A549 (cell line): ENCODE measurements at regions not wholly inside any gene's neighbourhood (a gene's known extent, or its start where the extent isn't known, plus 50 kb on each side); places are given as distances from the start of the nearest gene placed in this dataset.
A peak's percentile ranks its signal among the peaks of the same experiment; 100 is the strongest.

Experiments used
- ATAC-seq, 2 experiments: fragments of 200-7000 bp in 1 of 2; fragments of >200 bp in 1 of 2; cut with Nextera tagmentation in 1 of 2; cut with Tn5 transposase in 1 of 2; 3 replicates each; pipeline versions ENCODE4 v1.8.0 to v1.9.1; 2018 to 2020; ENCODE audit warnings: mild to moderate bottlenecking in 1 of 2, moderate library complexity in 1 of 2
- CTCF ChIA-PET: fragments of 300-600 bp; sonication (Branson Sonifier 250); formaldehyde crosslinking; extraction: SDS; loops from one replicate; lab custom pipeline; 2021; ENCODE audit warnings: antibody characterized with exemption, inconsistent platforms; lab: Yijun Ruan, JAX
- POLR2A ChIA-PET: fragments of 350-600 bp; formaldehyde crosslinking; extraction: SDS; loops from one replicate; lab custom pipeline; 2021; ENCODE audit warnings: antibody characterized with exemption, inconsistent platforms; lab: Yijun Ruan, JAX
- DNase-seq, 2 experiments: peaks; one replicate each; pipeline versions ENCODE4 v3.0.0 to v3.0.0-alpha.2; 2011 to 2016; ENCODE audit warnings: low read depth in 1 of 2, low spot score in 1 of 2
- FAIRE-seq: peaks from 2 replicates; lab custom pipeline; 2011; peaks lifted over from hg19 to GRCh38; lab: Jason Lieb, UNC
- H3K27ac ChIP-seq, 2 experiments: fragments of >200 bp; sonication (Bioruptor Twin); formaldehyde crosslinking; 3 replicates each; pipeline ENCODE4 v1.5.1; 2016 to 2017
- H3K4me1 ChIP-seq: fragments of >200 bp; sonication (Bioruptor Twin); formaldehyde crosslinking; 3 replicates; pipeline ENCODE4 v1.6.1; 2016
- H3K4me2 ChIP-seq: fragments of >200 bp; sonication (Bioruptor Twin); formaldehyde crosslinking; 3 replicates; pipeline ENCODE4 v1.6.1; 2016
- H3K4me3 ChIP-seq: fragments of >200 bp; sonication (Bioruptor Twin); formaldehyde crosslinking; 3 replicates; pipeline ENCODE4 v1.5.1; 2016
- H3K9me3 ChIP-seq: fragments of >200 bp; sonication (Bioruptor Twin); formaldehyde crosslinking; 3 replicates; pipeline ENCODE4 v1.6.1; 2016
- BCL3 ChIP-seq: fragments of >200 bp; sonication (Bioruptor Twin); formaldehyde crosslinking; IDR thresholded peaks from 3 replicates; pipeline ENCODE4 v1.6.1; 2016
- CHD2 ChIP-seq: fragments of 150-350 bp; IDR thresholded peaks from 2 replicates; pipeline ENCODE4 v1.6.1; 2014; ENCODE audit warnings: low read length; ENCODE audit not compliant: partially characterized antibody
- EHMT2 ChIP-seq: fragments of 200-600 bp; sonication (generic); IDR thresholded peaks from 2 replicates; pipeline ENCODE4 v1.6.1; 2016; ENCODE audit warnings: antibody characterized with exemption, low read depth, mild to moderate bottlenecking, moderate library complexity
- FOSB ChIP-seq: fragments of 250-450 bp; sonication (Bioruptor Pico); IDR thresholded peaks from 2 replicates; pipeline ENCODE4 v1.5.0; 2020; ENCODE audit warnings: mild to moderate bottlenecking, moderate library complexity
- JUNB ChIP-seq: fragments of >200 bp; sonication (Bioruptor Twin); formaldehyde crosslinking; IDR thresholded peaks from 2 replicates; pipeline ENCODE4 v1.6.1; 2016
- KDM1A ChIP-seq: fragments of 200-600 bp; sonication (generic); IDR thresholded peaks from 2 replicates; pipeline ENCODE4 v1.6.1; 2016; ENCODE audit warnings: low read depth, mild to moderate bottlenecking
- NFE2L2 ChIP-seq: fragments of 150-350 bp; conservative IDR thresholded peaks from 2 replicates; pipeline ENCODE4 v1.6.1; 2014; ENCODE audit warnings: low read length
- POLR2AphosphoS2 ChIP-seq: conservative IDR thresholded peaks from 2 replicates; pipeline ENCODE4 v1.6.1; 2012; ENCODE audit warnings: low read length, improper control_type of control experiment, inconsistent platforms
- RAD21 ChIP-seq, 2 experiments: fragments of >200 bp in 1 of 2; sonication (Bioruptor Twin) in 1 of 2; formaldehyde crosslinking in 1 of 2; IDR thresholded peaks in 1 of 2; conservative IDR thresholded peaks in 1 of 2; 2 replicates in 1 of 2; 3 replicates in 1 of 2; pipeline ENCODE4 v1.6.1; 2012 to 2018; ENCODE audit warnings: inconsistent platforms in 1 of 2
- RARB ChIP-seq: fragments of 250-450 bp; sonication (Bioruptor Pico); IDR thresholded peaks from 2 replicates; pipeline ENCODE4 v1.8.0; 2021; ENCODE audit warnings: mild to moderate bottlenecking, moderate library complexity
- SMC3 ChIP-seq: fragments of >200 bp; sonication (Bioruptor Twin); formaldehyde crosslinking; IDR thresholded peaks from 3 replicates; pipeline ENCODE4 v1.6.1; 2018; ENCODE audit warnings: inconsistent platforms
- TFCP2L1 ChIP-seq: fragments of 250-450 bp; sonication (Bioruptor Pico); IDR thresholded peaks from 2 replicates; pipeline ENCODE4 v1.5.0; 2021; ENCODE audit warnings: mild to moderate bottlenecking
- ZC3H11A ChIP-seq: fragments of 450-650 bp; IDR thresholded peaks from 2 replicates; pipeline ENCODE4 v1.6.1; 2014; ENCODE audit warnings: antibody characterized with exemption, mild to moderate bottlenecking
- ZSCAN20 ChIP-seq: fragments of 250-450 bp; sonication (Bioruptor Pico); IDR thresholded peaks from 2 replicates; pipeline ENCODE4 v1.8.0; 2022; ENCODE audit warnings: mild to moderate bottlenecking, moderate library complexity
- WGBS: methylation state at CpG from one replicate; pipeline ENCODE4 v1.1.6; 2017; ENCODE audit errors: missing lambda C conversion rate; 5-methylcytosine and 5-hydroxymethylcytosine counted together
- TF ChIP-seq, protein P1 (sequence below): fragments of 250-450 bp; sonication (Bioruptor Pico); IDR thresholded peaks from 2 replicates; pipeline ENCODE4 v1.5.0; 2021; ENCODE audit warnings: mild to moderate bottlenecking, moderate library complexity, borderline replicate concordance
- TF ChIP-seq, protein P2 (sequence below): fragments of 450-650 bp; IDR thresholded peaks from 2 replicates; pipeline ENCODE4 v1.6.1; 2014; ENCODE audit warnings: antibody characterized with exemption
- TF ChIP-seq, protein P3 (sequence below): fragments of 200-600 bp; sonication (generic); IDR thresholded peaks from 2 replicates; pipeline ENCODE4 v1.6.1; 2016; ENCODE audit warnings: antibody characterized with exemption, mild to moderate bottlenecking, moderate library complexity
- TF ChIP-seq, protein P4 (sequence below): fragments of >200 bp; sonication (Bioruptor Twin); formaldehyde crosslinking; IDR thresholded peaks from 3 replicates; pipeline ENCODE4 v1.5.1; 2016

DNA sequence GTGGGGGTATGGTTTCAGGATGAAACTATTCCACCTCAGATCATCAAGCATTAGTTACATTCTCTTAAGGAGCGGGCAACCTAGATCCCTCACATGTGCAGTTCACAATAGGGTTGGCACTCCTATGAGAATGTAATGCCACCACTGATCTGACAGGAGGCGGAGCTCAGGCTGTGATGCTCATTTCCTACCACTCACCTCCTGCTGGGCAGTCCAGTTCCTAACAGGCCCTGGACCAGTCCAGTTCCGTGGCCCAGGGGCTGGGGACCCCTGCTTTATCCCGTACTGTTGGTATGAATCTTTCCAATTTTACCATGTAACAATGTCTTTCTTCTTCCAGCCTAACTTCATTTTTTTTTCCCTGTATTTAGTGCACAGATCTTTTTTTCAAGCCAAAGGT, 94.9 kb downstream of the OGFRL1 start:
- Histone ChIP-seq H3K9me3 (no peaks in the 10 kb centered on the region), H3K4me3 (no peak overlapping the region), H3K4me2 (peak overlapping the region; percentile 71; the same call in 1 of the 3 replicates), H3K27ac (peak overlapping the region in 1 of 2 experiments; percentile 43; a peak in 2 of 6 replicates), H3K4me1 (peaks cover 67% of the 10 kb centered on the region)
- TF ChIP-seq, protein P1, sequence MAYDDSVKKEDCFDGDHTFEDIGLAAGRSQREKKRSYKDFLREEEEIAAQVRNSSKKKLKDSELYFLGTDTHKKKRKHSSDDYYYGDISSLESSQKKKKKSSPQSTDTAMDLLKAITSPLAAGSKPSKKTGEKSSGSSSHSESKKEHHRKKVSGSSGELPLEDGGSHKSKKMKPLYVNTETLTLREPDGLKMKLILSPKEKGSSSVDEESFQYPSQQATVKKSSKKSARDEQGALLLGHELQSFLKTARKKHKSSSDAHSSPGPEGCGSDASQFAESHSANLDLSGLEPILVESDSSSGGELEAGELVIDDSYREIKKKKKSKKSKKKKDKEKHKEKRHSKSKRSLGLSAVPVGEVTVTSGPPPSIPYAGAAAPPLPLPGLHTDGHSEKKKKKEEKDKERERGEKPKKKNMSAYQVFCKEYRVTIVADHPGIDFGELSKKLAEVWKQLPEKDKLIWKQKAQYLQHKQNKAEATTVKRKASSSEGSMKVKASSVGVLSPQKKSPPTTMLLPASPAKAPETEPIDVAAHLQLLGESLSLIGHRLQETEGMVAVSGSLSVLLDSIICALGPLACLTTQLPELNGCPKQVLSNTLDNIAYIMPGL (CRISPR knock-in tag) = no peak
- TF ChIP-seq FOSB (CRISPR knock-in tag) (no peak), CHD2 (no peak), KDM1A (no peak), ZSCAN20 (no peak), BCL3 (no peak), SMC3 (no peak), JUNB (no peak), RARB (CRISPR knock-in tag) (no peak), EHMT2 (no peak), POLR2AphosphoS2 (no peak)
- TF ChIP-seq, protein P2, sequence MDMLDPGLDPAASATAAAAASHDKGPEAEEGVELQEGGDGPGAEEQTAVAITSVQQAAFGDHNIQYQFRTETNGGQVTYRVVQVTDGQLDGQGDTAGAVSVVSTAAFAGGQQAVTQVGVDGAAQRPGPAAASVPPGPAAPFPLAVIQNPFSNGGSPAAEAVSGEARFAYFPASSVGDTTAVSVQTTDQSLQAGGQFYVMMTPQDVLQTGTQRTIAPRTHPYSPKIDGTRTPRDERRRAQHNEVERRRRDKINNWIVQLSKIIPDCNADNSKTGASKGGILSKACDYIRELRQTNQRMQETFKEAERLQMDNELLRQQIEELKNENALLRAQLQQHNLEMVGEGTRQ = no peak
- TF ChIP-seq, protein P3, sequence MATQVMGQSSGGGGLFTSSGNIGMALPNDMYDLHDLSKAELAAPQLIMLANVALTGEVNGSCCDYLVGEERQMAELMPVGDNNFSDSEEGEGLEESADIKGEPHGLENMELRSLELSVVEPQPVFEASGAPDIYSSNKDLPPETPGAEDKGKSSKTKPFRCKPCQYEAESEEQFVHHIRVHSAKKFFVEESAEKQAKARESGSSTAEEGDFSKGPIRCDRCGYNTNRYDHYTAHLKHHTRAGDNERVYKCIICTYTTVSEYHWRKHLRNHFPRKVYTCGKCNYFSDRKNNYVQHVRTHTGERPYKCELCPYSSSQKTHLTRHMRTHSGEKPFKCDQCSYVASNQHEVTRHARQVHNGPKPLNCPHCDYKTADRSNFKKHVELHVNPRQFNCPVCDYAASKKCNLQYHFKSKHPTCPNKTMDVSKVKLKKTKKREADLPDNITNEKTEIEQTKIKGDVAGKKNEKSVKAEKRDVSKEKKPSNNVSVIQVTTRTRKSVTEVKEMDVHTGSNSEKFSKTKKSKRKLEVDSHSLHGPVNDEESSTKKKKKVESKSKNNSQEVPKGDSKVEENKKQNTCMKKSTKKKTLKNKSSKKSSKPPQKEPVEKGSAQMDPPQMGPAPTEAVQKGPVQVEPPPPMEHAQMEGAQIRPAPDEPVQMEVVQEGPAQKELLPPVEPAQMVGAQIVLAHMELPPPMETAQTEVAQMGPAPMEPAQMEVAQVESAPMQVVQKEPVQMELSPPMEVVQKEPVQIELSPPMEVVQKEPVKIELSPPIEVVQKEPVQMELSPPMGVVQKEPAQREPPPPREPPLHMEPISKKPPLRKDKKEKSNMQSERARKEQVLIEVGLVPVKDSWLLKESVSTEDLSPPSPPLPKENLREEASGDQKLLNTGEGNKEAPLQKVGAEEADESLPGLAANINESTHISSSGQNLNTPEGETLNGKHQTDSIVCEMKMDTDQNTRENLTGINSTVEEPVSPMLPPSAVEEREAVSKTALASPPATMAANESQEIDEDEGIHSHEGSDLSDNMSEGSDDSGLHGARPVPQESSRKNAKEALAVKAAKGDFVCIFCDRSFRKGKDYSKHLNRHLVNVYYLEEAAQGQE = no peak
- ChIA-PET CTCF (interaction anchor here (0.7 to 1.6 kb wide), 13 partner anchors 12 to 197 kb away, joined by 3 to 8 read pairs (median 3); no protein-coding TSS in a partner anchor), POLR2A (no interaction called here)
- FAIRE-seq = no peak
- WGBS = 80% methylated on average over 4 of the region's 4 CpGs
- DNase-seq = no peak
- ATAC-seq = peak; percentile 77 to 83; a peak in 5 of 6 replicates

DNA sequence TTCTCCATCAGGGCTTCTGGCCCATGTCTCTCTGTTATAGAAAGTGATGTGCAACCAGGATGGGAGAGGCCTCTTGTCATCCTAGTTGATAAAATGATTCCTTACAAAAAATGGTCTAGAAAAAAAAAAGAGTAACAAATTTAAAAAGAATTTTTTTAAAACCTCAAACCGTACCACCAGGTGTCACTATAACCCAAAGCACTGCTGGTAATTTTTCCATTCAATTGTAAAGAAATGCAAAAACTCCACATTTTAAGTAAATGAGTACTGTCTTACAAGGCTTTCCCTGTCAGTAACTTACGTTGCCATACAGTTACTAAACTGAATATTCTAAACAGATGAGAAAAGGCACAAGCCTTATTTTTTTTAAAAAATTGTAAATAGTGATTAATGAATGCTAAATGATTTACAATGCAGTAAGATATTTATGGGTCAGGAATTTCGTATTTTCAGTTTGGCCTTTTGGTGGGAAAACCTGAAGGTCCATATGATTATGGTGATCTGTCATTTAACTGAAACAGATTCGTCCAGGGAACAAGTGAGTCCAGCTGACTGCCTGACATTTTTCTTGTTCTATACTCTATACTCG, 95.4 kb downstream of the OGFRL1 start:
- DNase-seq (peak in 1 of 2 experiments; percentile 48), ATAC-seq (peak in 1 of 2 experiments; percentile 23; a peak in 2 of 6 replicates), FAIRE-seq (no peak)
- Histone ChIP-seq H3K4me3 (no peak overlapping the region), H3K4me1 (peaks cover 67% of the 10 kb centered on the region), H3K27ac (peak overlapping the region; percentile 1 to 70; a peak in 3 of 6 replicates)
- WGBS = 25% methylated on average over 5 of the region's 5 CpGs
- 0 out of 2 replicates have a peak, but pooled peaks have one; percentile 38 for TF ChIP-seq FOSB (CRISPR knock-in tag)
- TF ChIP-seq, protein P4, sequence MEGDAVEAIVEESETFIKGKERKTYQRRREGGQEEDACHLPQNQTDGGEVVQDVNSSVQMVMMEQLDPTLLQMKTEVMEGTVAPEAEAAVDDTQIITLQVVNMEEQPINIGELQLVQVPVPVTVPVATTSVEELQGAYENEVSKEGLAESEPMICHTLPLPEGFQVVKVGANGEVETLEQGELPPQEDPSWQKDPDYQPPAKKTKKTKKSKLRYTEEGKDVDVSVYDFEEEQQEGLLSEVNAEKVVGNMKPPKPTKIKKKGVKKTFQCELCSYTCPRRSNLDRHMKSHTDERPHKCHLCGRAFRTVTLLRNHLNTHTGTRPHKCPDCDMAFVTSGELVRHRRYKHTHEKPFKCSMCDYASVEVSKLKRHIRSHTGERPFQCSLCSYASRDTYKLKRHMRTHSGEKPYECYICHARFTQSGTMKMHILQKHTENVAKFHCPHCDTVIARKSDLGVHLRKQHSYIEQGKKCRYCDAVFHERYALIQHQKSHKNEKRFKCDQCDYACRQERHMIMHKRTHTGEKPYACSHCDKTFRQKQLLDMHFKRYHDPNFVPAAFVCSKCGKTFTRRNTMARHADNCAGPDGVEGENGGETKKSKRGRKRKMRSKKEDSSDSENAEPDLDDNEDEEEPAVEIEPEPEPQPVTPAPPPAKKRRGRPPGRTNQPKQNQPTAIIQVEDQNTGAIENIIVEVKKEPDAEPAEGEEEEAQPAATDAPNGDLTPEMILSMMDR = peak; percentile 78
- TF ChIP-seq SMC3 = peak; percentile 86
- TF ChIP-seq ZC3H11A = no peak
- no peak for TF ChIP-seq TFCP2L1 (CRISPR knock-in tag)
- peak; percentile 80 to 87 for TF ChIP-seq RAD21 (conservative IDR thresholded peaks at IDR 0.05 in 1 of 2, IDR thresholded peaks at IDR 0.05 in 1 of 2)
- TF ChIP-seq NFE2L2 = no peak
- TF ChIP-seq, all 56 proteins: peak for 4
- H3K4me2 ChIP-seq = peak overlapping the region; percentile 71
- ChIA-PET CTCF (interaction anchor here (0.8 to 2.3 kb wide), 13 partner anchors 12 to 188 kb away, joined by 3 to 13 read pairs (median 4); no protein-coding TSS in a partner anchor), POLR2A (no interaction called here)
- H3K9me3 ChIP-seq = no peaks in the 10 kb centered on the region
